ENCODE measurements at regions not wholly inside any gene's neighbourhood (a gene's known extent, or its start where the extent isn't known, plus 50 kb on each side); places are given as distances from the start of the nearest gene placed in this dataset.

- H3K4me3 ChIP-seq = no peak overlapping the region
- TF ChIP-seq, protein P1, sequence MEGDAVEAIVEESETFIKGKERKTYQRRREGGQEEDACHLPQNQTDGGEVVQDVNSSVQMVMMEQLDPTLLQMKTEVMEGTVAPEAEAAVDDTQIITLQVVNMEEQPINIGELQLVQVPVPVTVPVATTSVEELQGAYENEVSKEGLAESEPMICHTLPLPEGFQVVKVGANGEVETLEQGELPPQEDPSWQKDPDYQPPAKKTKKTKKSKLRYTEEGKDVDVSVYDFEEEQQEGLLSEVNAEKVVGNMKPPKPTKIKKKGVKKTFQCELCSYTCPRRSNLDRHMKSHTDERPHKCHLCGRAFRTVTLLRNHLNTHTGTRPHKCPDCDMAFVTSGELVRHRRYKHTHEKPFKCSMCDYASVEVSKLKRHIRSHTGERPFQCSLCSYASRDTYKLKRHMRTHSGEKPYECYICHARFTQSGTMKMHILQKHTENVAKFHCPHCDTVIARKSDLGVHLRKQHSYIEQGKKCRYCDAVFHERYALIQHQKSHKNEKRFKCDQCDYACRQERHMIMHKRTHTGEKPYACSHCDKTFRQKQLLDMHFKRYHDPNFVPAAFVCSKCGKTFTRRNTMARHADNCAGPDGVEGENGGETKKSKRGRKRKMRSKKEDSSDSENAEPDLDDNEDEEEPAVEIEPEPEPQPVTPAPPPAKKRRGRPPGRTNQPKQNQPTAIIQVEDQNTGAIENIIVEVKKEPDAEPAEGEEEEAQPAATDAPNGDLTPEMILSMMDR (IDR thresholded peaks at IDR 0.05; ENCODE audit: borderline replicate concordance) = peak; percentile 75
- H3K27me3 ChIP-seq (ENCODE audit: low read depth) = no peaks in the 10 kb centered on the region
- no peaks in the 10 kb centered on the region for H3K36me3 ChIP-seq
- DNase-seq = peak; percentile 24
- intact Hi-C loops (cut with micrococcal nuclease) = no loop called here
- no peaks in the 10 kb centered on the region for H3K9me3 ChIP-seq (replicated peaks)
- H3K4me1 ChIP-seq = no peaks in the 10 kb centered on the region
- no peak overlapping the region for H3K27ac ChIP-seq (replicated peaks)
Measured at GRCh38 chr3:117019082-117019713, 309.6 kb downstream of the TUSC7 start.

- H3K36me3 ChIP-seq = no peaks in the 10 kb centered on the region
- H3K9me3 ChIP-seq (replicated peaks) = no peaks in the 10 kb centered on the region
- no peak for DNase-seq
- H3K27me3 ChIP-seq (ENCODE audit: low read depth) = no peaks in the 10 kb centered on the region
- no peaks in the 10 kb centered on the region for H3K4me1 ChIP-seq
- no peak overlapping the region for H3K27ac ChIP-seq (replicated peaks)
- intact Hi-C loops (cut with micrococcal nuclease) = no loop called here
- TF ChIP-seq, protein P1 (IDR thresholded peaks at IDR 0.05; ENCODE audit: borderline replicate concordance) = no peak
- no peak overlapping the region for H3K4me3 ChIP-seq
Measured at GRCh38 chr3:117026401-117026800, 316.8 kb downstream of the TUSC7 start.

DNA sequence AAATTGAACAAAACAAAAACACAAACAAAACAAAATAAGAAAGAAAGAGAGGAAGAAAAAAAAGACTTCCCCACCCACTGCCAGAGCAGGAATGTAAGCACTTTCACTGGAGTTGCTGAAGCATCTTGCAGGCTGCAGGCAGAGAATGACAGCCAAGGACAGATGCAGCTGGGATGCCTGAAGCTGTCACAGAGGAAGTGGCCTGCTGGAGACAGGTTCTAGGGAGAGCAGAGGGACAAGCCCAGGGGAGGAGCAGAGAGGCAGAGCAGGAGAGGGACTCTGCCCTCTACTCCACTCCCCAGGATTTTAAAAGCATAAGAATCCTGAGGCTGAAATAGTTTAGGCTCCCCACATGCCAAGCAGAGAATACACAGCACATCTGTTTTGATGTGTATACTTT is 326.2 kb downstream of the TUSC7 start:
- Histone ChIP-seq H3K4me3 (no peak overlapping the region), H3K4me1 (peaks cover 11% of the 10 kb centered on the region), H3K27me3 (ENCODE audit: low read depth) (no peaks in the 10 kb centered on the region), H3K36me3 (no peaks in the 10 kb centered on the region), H3K9me3 (replicated peaks) (no peaks in the 10 kb centered on the region), H3K27ac (replicated peaks) (peak overlapping the region; percentile 47)
- TF ChIP-seq, protein P1 (IDR thresholded peaks at IDR 0.05; ENCODE audit: borderline replicate concordance) = no peak
- intact Hi-C loops (cut with micrococcal nuclease) = no loop called here
- peak; percentile 16 for DNase-seq

DNA sequence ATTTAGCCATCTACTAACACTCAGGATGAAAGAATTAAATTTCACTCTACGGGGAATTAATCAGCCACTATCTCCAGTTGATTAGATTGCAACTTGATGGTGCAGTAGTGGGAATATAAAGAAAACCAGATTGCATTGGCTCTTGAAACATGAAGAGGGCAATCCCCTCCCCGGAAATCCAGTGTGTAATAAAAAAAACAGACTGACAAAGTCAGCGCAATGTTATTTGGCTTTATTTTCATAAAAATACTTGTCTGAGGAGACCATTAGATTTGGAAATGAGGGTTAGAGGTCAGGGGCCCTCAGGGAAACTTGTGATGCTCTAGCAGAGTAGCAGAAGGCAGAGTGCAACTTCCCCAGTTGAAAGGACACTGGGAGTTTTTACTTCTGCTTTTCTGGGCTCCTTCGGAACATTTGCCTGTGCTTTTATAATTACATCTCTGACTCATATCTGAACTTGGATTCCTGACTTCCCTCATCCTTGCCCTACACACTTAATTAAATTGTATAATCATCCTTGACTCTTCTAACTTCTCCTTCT is 326.8 kb downstream of the TUSC7 start:
- peak; percentile 16 for DNase-seq

DNA sequence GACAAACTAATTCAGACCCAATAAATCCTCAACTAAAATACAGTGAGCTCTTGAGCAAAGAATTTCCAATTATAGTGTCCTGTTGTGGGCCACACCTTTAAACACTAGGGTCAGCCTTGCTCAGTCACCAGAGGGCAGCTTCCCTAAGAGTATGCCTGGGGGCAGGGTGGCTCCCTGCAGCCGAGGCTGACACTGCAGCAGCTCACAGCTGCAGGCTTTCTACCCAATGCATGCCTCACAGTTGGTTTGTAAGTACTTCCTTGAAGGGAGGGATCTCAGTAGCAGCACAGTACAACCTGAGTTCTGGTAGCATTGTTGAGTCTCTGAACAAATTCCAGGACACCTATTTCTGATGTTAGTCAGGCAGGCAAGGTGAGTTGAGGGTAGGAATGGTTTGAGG is 335.6 kb downstream of the TUSC7 start:
- Histone ChIP-seq H3K4me1 (no peaks in the 10 kb centered on the region), H3K36me3 (no peaks in the 10 kb centered on the region), H3K9me3 (replicated peaks) (no peaks in the 10 kb centered on the region), H3K4me3 (no peak overlapping the region), H3K27me3 (ENCODE audit: low read depth) (no peaks in the 10 kb centered on the region), H3K27ac (replicated peaks) (no peak overlapping the region)
- TF ChIP-seq, protein P1 (IDR thresholded peaks at IDR 0.05; ENCODE audit: borderline replicate concordance) = no peak
- no peak for DNase-seq
- intact Hi-C loops (cut with micrococcal nuclease) = no loop called here

More for the DNA sequence above, 326.8 kb downstream of the TUSC7 start:
- intact Hi-C loops (cut with micrococcal nuclease) = no loop called here
- H3K36me3 ChIP-seq = no peaks in the 10 kb centered on the region
- no peaks in the 10 kb centered on the region for H3K27me3 ChIP-seq (ENCODE audit: low read depth)
- no peak overlapping the region for H3K4me3 ChIP-seq
- peaks cover 11% of the 10 kb centered on the region for H3K4me1 ChIP-seq
- H3K27ac ChIP-seq (replicated peaks) = peak overlapping the region; percentile 47
- TF ChIP-seq, protein P1 (IDR thresholded peaks at IDR 0.05; ENCODE audit: borderline replicate concordance) = no peak
- no peaks in the 10 kb centered on the region for H3K9me3 ChIP-seq (replicated peaks)
